Common myeloid progenitor, CD34-positive (primary cell): ENCODE measurements at regions not wholly inside any gene's neighbourhood (a gene's known extent, or its start where the extent isn't known, plus 50 kb on each side); places are given as distances from the start of the nearest gene placed in this dataset.
A peak's percentile ranks its signal among the peaks of the same experiment; 100 is the strongest.

Experiments used
- CTCF ChIA-PET: fragments of 350-600 bp; sonication (Branson Sonifier 250); formaldehyde crosslinking; loops from one replicate; lab custom pipeline; 2021; ENCODE audit warnings: antibody characterized with exemption; lab: Charles Lee
- POLR2A ChIA-PET: fragments of 350-600 bp; sonication (Branson Sonifier 250); formaldehyde crosslinking; loops from one replicate; lab custom pipeline; 2021; ENCODE audit warnings: antibody characterized with exemption; lab: Charles Lee
- DNase-seq, 3 donors: peaks; one replicate each; pipeline versions ENCODE4 v3.0.0 to v3.0.0-alpha.2; 2013
- H3K27ac ChIP-seq, 2 experiments: 1 replicate in 1 of 2; 2 replicates in 1 of 2; pipeline ENCODE4 v1.7.0; 2013; ENCODE audit warnings: inconsistent platforms in 2 of 2, low read length in 2 of 2, mild to moderate bottlenecking in 2 of 2, low read depth in 1 of 2, moderate library complexity in 1 of 2; ENCODE audit not compliant: severe bottlenecking in 2 of 2, insufficient read depth in 1 of 2, poor library complexity in 1 of 2
- H3K27me3 ChIP-seq, 5 experiments: replicated peaks in 2 of 5; 1 replicate in 3 of 5; 2 replicates in 2 of 5; pipeline versions ENCODE4 v1.6.1 to v1.7.0; 2013; ENCODE audit warnings: low read length in 4 of 5, mild to moderate bottlenecking in 2 of 5, moderate library complexity in 2 of 5, inconsistent platforms in 1 of 5; ENCODE audit not compliant: insufficient read depth in 5 of 5, control insufficient read depth in 4 of 5
- H3K36me3 ChIP-seq, 4 experiments: 1 replicate in 2 of 4; 2 replicates in 2 of 4; pipeline versions ENCODE4 v1.6.1 to v1.7.0; 2013; ENCODE audit warnings: low read length in 3 of 4, control low read depth in 1 of 4, mild to moderate bottlenecking in 1 of 4; ENCODE audit not compliant: control insufficient read depth in 4 of 4, insufficient read depth in 4 of 4
- H3K4me1 ChIP-seq, 4 experiments: 1 replicate in 3 of 4; 2 replicates in 1 of 4; pipeline versions ENCODE4 v1.6.1 to v1.7.1; 2013; ENCODE audit warnings: low read length in 3 of 4, mild to moderate bottlenecking in 3 of 4, control low read depth in 1 of 4, inconsistent platforms in 1 of 4, moderate library complexity in 1 of 4; ENCODE audit not compliant: control insufficient read depth in 4 of 4, insufficient read depth in 4 of 4; ENCODE audit errors: control extremely low read depth in 1 of 4
- H3K4me3 ChIP-seq, 7 experiments: 1 replicate in 4 of 7; 2 replicates in 3 of 7; pipeline versions ENCODE4 v1.5.1 to v1.7.0; 2013; ENCODE audit warnings: mild to moderate bottlenecking in 7 of 7, low read length in 6 of 7, moderate library complexity in 6 of 7, inconsistent platforms in 2 of 7, low read depth in 2 of 7, control low read depth in 1 of 7; ENCODE audit not compliant: insufficient read depth in 4 of 7, control insufficient read depth in 1 of 7; ENCODE audit errors: extremely low read depth in 1 of 7
- H3K9me3 ChIP-seq, 5 experiments: 1 replicate in 4 of 5; 2 replicates in 1 of 5; pipeline versions ENCODE4 v1.6.1 to v1.7.1; 2013; ENCODE audit warnings: low read length in 4 of 5, mild to moderate bottlenecking in 2 of 5, inconsistent platforms in 1 of 5, low read depth in 1 of 5, moderate library complexity in 1 of 5; ENCODE audit not compliant: control insufficient read depth in 4 of 5, insufficient read depth in 2 of 5; ENCODE audit errors: control extremely low read depth in 1 of 5
- WGBS: methylation state at CpG from one replicate; pipeline ENCODE4 v1.1.5; 2013; ENCODE audit not compliant: insufficient coverage; 5-methylcytosine and 5-hydroxymethylcytosine counted together

DNA sequence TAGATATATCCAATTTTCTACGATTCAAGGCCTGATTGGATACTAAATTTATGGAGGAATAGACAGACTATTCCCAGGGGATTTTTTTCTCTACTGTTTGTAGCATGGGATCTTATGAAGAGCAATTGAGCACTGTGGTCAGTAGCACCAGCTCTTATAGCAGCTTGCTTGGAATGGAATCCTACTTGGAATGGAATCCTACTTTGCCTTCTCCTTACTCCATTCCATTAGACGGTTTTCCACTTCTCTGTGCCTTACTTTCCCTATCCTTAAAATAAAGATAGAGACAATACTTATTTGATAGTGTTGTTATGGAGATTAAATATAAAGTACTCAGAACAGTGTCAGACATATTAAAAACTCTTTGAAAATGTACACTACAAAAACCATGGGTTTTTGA, 133.5 kb downstream of the BTC start:
- no peak for DNase-seq
- no peak overlapping the region for H3K27ac ChIP-seq
- H3K36me3 ChIP-seq = no peaks in the 10 kb centered on the region
- CTCF ChIA-PET = interaction anchor here (1.0 to 1.1 kb wide), 2 partner anchors 24 to 129 kb away, joined by 3 to 4 read pairs; no protein-coding TSS in a partner anchor
- H3K9me3 ChIP-seq = no peaks in the 10 kb centered on the region
- no peaks in the 10 kb centered on the region for H3K27me3 ChIP-seq
- POLR2A ChIA-PET = no interaction called here
- WGBS = 100% methylated on average over 1 of the region's 2 CpGs
- H3K4me3 ChIP-seq = no peak overlapping the region
- H3K4me1 ChIP-seq = peaks cover 0 to 6% (median 3%) of the 10 kb centered on the region in 4 experiments

DNA sequence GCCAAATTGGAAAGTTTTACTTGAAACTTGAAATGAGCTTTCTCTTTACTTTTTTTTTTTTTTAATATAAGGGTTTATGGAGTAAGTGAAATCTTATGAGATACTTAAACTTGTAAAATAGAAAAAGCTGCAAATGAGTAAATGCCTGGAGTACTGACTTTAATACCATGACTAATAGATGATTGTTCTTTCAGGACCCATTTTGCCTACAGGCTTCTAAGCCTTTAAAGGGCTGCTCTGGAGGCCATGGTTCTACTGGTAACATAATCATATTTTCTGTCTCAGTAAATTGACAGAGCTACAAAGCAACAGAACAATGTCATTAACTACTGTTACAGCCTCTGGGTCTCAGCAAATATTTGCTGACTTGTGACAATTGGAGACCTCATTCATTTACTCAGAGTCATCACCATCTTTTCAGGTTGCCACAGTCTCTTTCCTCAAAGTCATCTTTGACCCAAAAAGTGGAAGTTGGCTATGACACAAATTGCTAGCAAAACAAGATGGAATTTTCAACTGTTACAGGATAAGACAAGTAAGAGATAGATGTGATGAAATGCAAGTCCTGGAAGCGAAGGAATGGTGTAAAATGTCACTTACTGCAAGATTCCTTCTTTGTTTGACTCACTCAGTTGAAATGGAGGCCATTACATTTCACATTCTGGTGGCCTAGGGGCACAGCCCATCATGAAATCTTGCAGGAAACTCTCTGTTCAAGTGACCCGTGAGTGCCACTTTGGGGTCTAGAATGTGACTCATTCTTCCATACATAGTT, 132.7 kb downstream of the BTC start:
- Histone ChIP-seq H3K4me3 (no peak overlapping the region), H3K27ac (no peak overlapping the region), H3K9me3 (no peaks in the 10 kb centered on the region), H3K27me3 (no peaks in the 10 kb centered on the region), H3K4me1 (peaks cover 0 to 7% (median 3%) of the 10 kb centered on the region in 4 experiments), H3K36me3 (no peaks in the 10 kb centered on the region)
- ChIA-PET POLR2A (no interaction called here), CTCF (interaction anchor here (1.0 to 1.1 kb wide), 2 partner anchors 25 to 129 kb away, joined by 3 to 4 read pairs; no protein-coding TSS in a partner anchor)
- WGBS = no CpG with 5 or more reads among the region's 2 CpGs
- DNase-seq = peak in 1 of 3 donors; percentile 13

DNA sequence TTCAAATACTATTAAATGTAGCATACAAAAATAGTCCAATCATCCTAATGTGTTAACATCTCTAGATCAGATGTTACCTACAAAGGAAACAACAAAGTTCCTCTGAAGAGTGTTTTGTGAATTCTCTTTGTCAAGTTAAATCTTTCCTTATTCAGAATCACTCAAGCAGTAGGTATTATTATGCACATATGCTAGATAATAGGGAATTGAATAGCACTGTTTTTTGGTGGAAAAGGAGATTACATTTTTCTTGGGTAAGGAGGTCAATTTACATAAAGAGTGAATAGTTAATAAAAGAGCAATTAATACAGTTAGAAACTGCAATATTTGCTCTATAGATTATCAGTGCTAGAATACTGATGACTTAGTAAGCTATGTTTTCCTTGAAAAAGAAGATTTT, 130.7 kb downstream of the BTC start:
- H3K4me3 ChIP-seq = no peak overlapping the region
- H3K36me3 ChIP-seq = no peaks in the 10 kb centered on the region
- H3K9me3 ChIP-seq = no peaks in the 10 kb centered on the region
- no peak overlapping the region for H3K27ac ChIP-seq
- H3K27me3 ChIP-seq = no peaks in the 10 kb centered on the region
- no peak for DNase-seq
- CTCF ChIA-PET = interaction anchor here (0.9 to 1.5 kb wide), 2 partner anchors 38 to 40 kb away, joined by 3 to 4 read pairs; no protein-coding TSS in a partner anchor
- H3K4me1 ChIP-seq = peaks cover 0 to 7% (median 3%) of the 10 kb centered on the region in 4 experiments
- POLR2A ChIA-PET = no interaction called here

DNA sequence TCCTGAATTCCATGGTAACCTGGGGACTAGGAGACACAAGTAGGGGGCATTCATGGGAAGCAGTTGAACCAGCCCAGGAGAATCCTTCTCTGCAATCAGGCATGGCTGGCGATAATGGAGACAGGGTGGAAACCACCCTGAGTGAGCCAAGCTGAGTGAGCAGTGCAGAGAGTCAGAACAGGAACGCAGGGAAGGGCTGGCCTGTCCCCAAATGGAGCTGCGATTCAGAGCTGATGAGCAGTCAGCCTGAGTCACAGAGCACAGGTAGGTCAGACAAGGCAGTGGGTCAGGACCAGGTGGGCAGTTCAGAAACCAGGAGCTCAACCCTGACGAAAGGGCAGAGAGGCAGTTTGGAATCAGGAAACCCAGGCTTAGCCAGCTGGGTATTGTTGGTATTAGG, 129.0 kb downstream of the BTC start:
- H3K36me3 ChIP-seq = no peaks in the 10 kb centered on the region
- no peak for DNase-seq
- H3K27me3 ChIP-seq = no peaks in the 10 kb centered on the region
- H3K27ac ChIP-seq = no peak overlapping the region
- CTCF ChIA-PET = interaction anchor here (0.7 to 1.4 kb wide), 4 partner anchors 9 to 294 kb away, joined by 3 read pairs; no protein-coding TSS in a partner anchor
- POLR2A ChIA-PET = no interaction called here
- no peak overlapping the region for H3K4me3 ChIP-seq
- 94% methylated on average over 3 of the region's 4 CpGs for WGBS
- H3K9me3 ChIP-seq = no peaks in the 10 kb centered on the region
- peaks cover 0 to 3% (median 0%) of the 10 kb centered on the region in 4 experiments for H3K4me1 ChIP-seq

DNA sequence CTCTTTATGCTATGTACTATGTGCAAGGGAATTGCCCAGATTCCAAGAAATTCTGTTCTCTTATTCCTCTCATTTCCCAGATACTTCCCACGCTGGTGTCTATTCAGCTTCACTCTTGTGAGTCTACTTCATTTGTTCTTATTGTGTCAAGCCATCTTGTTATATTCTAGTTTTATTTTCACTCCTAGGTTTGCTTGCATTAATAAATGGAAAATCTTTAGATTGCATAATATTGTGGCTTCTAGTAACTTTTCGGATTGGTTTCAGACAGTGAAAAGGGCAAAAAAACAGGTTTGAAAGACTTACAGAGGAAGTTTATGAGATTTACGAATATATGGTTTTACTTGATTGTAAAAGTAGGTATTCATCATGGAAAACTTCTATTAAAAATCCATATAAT, 128.4 kb downstream of the BTC start:
- CTCF ChIA-PET = interaction anchor here (0.7 to 2.8 kb wide), 4 partner anchors 9 to 294 kb away, joined by 3 to 10 read pairs (median 3); no protein-coding TSS in a partner anchor

DNA sequence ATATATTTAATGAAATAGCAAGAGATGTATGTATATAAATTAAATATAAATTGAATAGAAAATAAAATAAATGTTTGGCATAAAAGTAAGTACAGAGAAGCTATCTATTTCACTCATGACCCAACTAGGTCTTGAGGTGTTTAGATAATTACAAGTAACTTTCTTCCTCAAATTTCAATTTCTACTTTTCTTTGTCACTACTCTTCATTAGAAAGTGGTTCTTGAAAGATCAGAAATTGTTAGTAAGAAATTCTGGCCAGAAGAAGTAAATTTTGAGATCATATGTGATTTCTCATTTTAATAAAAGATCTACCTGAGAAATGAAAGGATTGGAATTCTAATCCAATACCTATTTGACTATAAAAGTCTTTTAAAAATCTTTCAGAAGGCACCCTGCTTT, 126.9 kb downstream of the BTC start:
- Histone ChIP-seq H3K27ac (no peak overlapping the region), H3K36me3 (no peaks in the 10 kb centered on the region), H3K4me1 (peaks cover 0 to 7% (median 0%) of the 10 kb centered on the region in 4 experiments), H3K9me3 (no peaks in the 10 kb centered on the region), H3K27me3 (no peaks in the 10 kb centered on the region), H3K4me3 (no peak overlapping the region)
- CTCF ChIA-PET = interaction anchor here (0.8 to 11.4 kb wide), 7 partner anchors 36 to 349 kb away, joined by 3 to 158 read pairs (median 4); no protein-coding TSS in a partner anchor
- POLR2A ChIA-PET = no interaction called here
- no peak for DNase-seq

More for the DNA sequence above, 128.4 kb downstream of the BTC start:
- WGBS = 100% methylated on average over 1 of the region's 3 CpGs
- POLR2A ChIA-PET = no interaction called here
- DNase-seq = peak in 1 of 3 donors; percentile 6
- H3K4me3 ChIP-seq = no peak overlapping the region
- no peak overlapping the region for H3K27ac ChIP-seq
- no peaks in the 10 kb centered on the region for H3K27me3 ChIP-seq
- H3K4me1 ChIP-seq = peaks cover 0 to 6% (median 0%) of the 10 kb centered on the region in 4 experiments
- no peaks in the 10 kb centered on the region for H3K36me3 ChIP-seq
- H3K9me3 ChIP-seq = no peaks in the 10 kb centered on the region

DNA sequence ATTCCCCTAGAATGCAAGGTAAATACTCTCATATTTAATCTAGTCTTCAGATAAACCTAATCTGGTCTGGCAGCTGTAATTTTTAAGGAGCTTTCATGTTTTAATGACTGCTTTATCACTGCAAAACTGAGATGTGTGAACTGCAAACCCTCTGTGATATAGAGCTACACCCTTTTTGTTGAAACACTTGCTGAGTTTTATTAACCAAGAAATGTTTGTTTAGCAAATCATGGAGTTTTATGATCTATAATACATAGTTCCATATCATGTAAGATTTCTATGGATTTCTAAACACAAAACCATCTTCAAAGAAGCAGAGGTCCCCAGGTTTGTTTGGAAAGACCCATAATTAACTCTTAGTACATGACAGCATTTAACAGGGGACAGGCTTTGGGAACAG, 126.4 kb downstream of the BTC start:
- CTCF ChIA-PET = interaction anchor here (0.8 to 11.4 kb wide), 7 partner anchors 36 to 349 kb away, joined by 3 to 158 read pairs (median 4); no protein-coding TSS in a partner anchor
- no peak for DNase-seq

More for the DNA sequence above, 126.4 kb downstream of the BTC start:
- H3K4me1 ChIP-seq = peaks cover 0 to 7% (median 0%) of the 10 kb centered on the region in 4 experiments
- H3K27me3 ChIP-seq = no peaks in the 10 kb centered on the region
- POLR2A ChIA-PET = interaction anchor here (0.5 kb wide), 1 partner anchor 1476 kb away, joined by 4 read pairs; no protein-coding TSS in a partner anchor
- H3K27ac ChIP-seq = no peak overlapping the region
- H3K36me3 ChIP-seq = no peaks in the 10 kb centered on the region
- no peak overlapping the region for H3K4me3 ChIP-seq
- no peaks in the 10 kb centered on the region for H3K9me3 ChIP-seq
